ENCODE measurements at regions not wholly inside any gene's neighbourhood (a gene's known extent, or its start where the extent isn't known, plus 50 kb on each side); places are given as distances from the start of the nearest gene placed in this dataset.

DNA sequence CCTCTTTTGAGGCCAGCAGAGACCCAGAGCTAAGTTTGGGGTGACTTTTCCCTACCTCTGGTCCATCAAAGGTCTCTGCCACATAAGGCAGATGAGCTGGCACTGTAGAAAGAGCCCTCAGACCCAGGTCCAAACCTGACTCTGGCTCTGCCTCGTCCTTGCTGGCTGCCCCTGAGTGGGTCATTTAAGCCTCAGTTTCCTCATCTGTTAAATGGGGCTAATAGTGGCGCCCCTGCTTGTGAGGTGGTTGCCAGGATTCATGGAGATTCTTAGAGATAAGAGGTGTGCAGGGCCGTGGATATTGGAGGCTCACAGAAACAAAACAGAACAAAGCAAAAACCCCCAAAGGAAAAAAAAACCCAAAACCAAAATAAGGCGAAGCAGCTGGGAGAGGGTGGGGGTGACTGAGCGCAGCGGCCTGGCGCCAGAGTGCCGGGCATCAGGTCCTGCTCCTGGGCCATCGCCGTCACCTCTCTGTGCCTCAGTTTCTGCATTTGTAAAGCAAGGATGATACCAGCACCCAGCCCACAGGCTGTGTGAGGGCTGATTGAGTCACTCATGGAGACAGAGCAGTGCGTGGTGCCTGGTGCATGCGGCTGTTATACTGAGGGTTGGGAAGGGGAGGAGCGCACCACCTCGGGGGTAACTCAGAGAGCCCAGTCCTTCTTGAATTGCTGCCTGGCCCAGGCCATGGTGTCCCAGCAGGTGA is 133.8 kb upstream of the PTPN1 start:
- Histone ChIP-seq H3K4me3 (ENCODE audit: insufficient read depth, low read length, poor library complexity, severe bottlenecking) (no peak overlapping the region), H3K27ac (ENCODE audit: low read depth, low read length) (no peak overlapping the region), H3K79me2 (ENCODE audit: insufficient read depth, low read length) (no peaks in the 10 kb centered on the region), H3K27me3 (ENCODE audit: low read length) (no peaks in the 10 kb centered on the region), H3K9ac (ENCODE audit: low read length) (no peak overlapping the region), H3K9me2 (replicated peaks; ENCODE audit: insufficient read depth, low read length) (no peaks in the 10 kb centered on the region), H2AFZ (ENCODE audit: low read depth, low read length, severe bottlenecking) (no peak overlapping the region), H3F3A (ENCODE audit: insufficient read depth) (no peaks in the 10 kb centered on the region), H3K4me2 (ENCODE audit: low read depth, low read length, poor library complexity, severe bottlenecking) (no peak overlapping the region), H3K9me3 (ENCODE audit: insufficient read depth, low read length) (no peaks in the 10 kb centered on the region), H3K36me3 (ENCODE audit: low read length) (no peaks in the 10 kb centered on the region), H4K20me1 (ENCODE audit: low read depth, low read length) (no peaks in the 10 kb centered on the region)
- TF ChIP-seq CTCF (IDR thresholded peaks at IDR 0.05; ENCODE audit: insufficient read depth, low read length, poor library complexity, severe bottlenecking), result no peak
- no peak for TF ChIP-seq EZH2phosphoT487 (conservative IDR thresholded peaks at IDR 0.05; ENCODE audit: low read length)

DNA sequence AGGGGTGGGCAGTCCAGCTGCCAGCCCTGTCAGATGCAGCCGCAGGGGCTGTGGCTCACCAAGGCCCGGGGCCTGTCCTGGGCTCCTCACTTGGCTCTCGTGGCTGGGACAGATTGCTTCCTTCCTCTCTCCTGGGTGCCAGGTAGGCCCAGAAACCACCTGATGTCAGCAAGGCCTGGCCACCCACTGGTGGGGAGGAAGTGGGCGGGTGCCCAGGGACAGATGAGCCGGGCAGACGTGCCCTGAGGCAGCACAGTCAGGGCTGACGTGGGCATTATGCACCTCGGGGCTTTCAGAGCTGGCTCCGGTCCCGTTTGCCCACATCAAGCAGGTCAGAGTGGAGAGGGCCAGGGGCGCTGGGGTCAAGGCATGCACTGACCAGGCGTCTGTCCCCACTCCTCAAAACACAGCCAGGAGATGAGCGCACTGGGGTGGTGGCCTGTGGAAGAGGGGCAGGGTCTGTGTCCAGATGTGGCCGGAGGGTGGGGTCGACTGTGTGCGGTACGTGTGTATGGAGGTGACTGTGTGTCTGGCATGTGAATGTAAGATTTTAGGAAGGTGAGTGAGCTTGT is 133.2 kb upstream of the PTPN1 start:
- Histone ChIP-seq H2AFZ (ENCODE audit: low read depth, low read length, severe bottlenecking) (no peak overlapping the region), H3K27ac (ENCODE audit: low read depth, low read length) (no peak overlapping the region), H3K4me2 (ENCODE audit: low read depth, low read length, poor library complexity, severe bottlenecking) (no peak overlapping the region), H3K79me2 (ENCODE audit: insufficient read depth, low read length) (no peaks in the 10 kb centered on the region), H4K20me1 (ENCODE audit: low read depth, low read length) (no peaks in the 10 kb centered on the region), H3K27me3 (ENCODE audit: low read length) (no peaks in the 10 kb centered on the region), H3K9me3 (ENCODE audit: insufficient read depth, low read length) (no peaks in the 10 kb centered on the region), H3K36me3 (ENCODE audit: low read length) (no peaks in the 10 kb centered on the region), H3K4me3 (ENCODE audit: insufficient read depth, low read length, poor library complexity, severe bottlenecking) (no peak overlapping the region), H3K9me2 (replicated peaks; ENCODE audit: insufficient read depth, low read length) (no peaks in the 10 kb centered on the region), H3K9ac (ENCODE audit: low read length) (no peak overlapping the region), H3F3A (ENCODE audit: insufficient read depth) (no peaks in the 10 kb centered on the region)
- no peak for TF ChIP-seq CTCF (IDR thresholded peaks at IDR 0.05; ENCODE audit: insufficient read depth, low read length, poor library complexity, severe bottlenecking)
- no peak for TF ChIP-seq EZH2phosphoT487 (conservative IDR thresholded peaks at IDR 0.05; ENCODE audit: low read length)

DNA sequence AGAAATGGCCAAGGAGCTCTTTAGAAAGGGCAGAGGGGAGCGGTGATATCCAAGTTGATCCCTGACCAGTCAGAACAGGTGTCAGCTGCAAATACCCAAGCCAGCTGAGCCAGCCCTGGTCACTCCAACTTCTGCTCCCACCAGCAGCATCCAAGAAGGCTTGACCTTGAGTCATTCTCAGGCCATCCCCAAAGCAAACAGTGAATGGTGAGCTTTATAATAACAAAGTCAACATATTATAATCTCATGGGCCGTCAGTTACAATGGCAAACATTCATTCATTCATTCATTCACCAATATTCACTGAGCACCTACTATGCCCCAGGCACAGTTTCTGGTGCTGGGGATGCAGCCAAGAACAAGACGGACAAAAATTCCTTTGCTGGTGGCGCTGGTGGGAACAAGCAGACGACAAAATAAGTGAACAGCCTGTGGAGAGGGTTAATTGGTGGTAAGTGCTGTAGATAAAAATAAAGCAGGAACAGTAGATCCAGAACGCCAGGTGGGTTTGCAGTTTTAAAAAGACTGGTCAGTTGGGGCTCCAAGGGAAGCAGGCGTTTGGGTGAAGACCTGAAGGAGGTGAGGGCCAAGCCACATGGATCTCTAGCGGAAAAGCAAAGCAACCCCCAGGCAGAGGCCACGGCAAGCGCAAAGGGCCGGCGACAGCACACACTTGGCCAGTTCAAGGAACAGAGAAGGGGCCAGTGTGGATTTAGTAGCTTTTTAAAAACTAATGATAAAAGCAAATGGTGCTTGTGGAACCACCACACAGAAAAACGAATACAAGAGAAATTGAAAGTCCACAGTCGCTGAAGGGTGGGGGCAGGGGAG is 131.8 kb upstream of the PTPN1 start:
- no peaks in the 10 kb centered on the region for H3F3A ChIP-seq (ENCODE audit: insufficient read depth)
- H4K20me1 ChIP-seq (ENCODE audit: low read depth, low read length), result no peaks in the 10 kb centered on the region
- TF ChIP-seq EZH2phosphoT487 (conservative IDR thresholded peaks at IDR 0.05; ENCODE audit: low read length) (no peak), CTCF (IDR thresholded peaks at IDR 0.05; ENCODE audit: insufficient read depth, low read length, poor library complexity, severe bottlenecking) (no peak)
- no peaks in the 10 kb centered on the region for H3K36me3 ChIP-seq (ENCODE audit: low read length)
- no peak overlapping the region for H3K9ac ChIP-seq (ENCODE audit: low read length)
- no peaks in the 10 kb centered on the region for H3K27me3 ChIP-seq (ENCODE audit: low read length)
- H3K9me2 ChIP-seq (replicated peaks; ENCODE audit: insufficient read depth, low read length), result no peaks in the 10 kb centered on the region
- H2AFZ ChIP-seq (ENCODE audit: low read depth, low read length, severe bottlenecking), result no peak overlapping the region
- no peak overlapping the region for H3K4me3 ChIP-seq (ENCODE audit: insufficient read depth, low read length, poor library complexity, severe bottlenecking)
- no peaks in the 10 kb centered on the region for H3K79me2 ChIP-seq (ENCODE audit: insufficient read depth, low read length)
- no peak overlapping the region for H3K27ac ChIP-seq (ENCODE audit: low read depth, low read length)
- no peak overlapping the region for H3K4me2 ChIP-seq (ENCODE audit: low read depth, low read length, poor library complexity, severe bottlenecking)
- no peaks in the 10 kb centered on the region for H3K9me3 ChIP-seq (ENCODE audit: insufficient read depth, low read length)

Data from SU-DHL-6 (cell line).